HG02759 (cell line): ENCODE measurements at regions not wholly inside any gene's neighbourhood (a gene's known extent, or its start where the extent isn't known, plus 50 kb on each side); places are given as distances from the start of the nearest gene placed in this dataset.

ENCODE experiments used
- ATAC-seq: cut with Tn5 transposase; IDR thresholded peaks from one replicate; pipeline ENCODE4 v1.9.1; 2021; ENCODE audit warnings: mild to moderate bottlenecking, moderate library complexity; ENCODE audit not compliant: unreplicated experiment

DNA sequence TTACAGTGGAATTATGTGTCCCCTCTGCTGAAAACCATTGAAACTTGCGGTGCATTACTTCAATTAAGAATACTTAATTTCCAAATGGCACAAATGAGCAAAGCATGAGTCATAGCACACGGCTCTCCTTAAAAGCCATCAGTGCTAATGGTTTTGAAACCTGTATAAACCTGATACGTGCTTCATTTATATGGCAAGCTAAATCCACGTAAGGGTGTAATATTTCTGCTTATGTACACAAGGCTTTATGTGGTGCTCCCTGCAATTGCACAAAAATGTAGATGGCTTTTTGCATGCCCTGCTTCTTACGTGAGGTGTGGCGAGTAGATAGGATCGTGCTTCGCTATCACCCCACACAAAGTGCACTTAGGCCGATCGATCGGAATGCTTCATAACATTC is 840.9 kb downstream of the GALR1 start:
- ATAC-seq, result no peak

DNA sequence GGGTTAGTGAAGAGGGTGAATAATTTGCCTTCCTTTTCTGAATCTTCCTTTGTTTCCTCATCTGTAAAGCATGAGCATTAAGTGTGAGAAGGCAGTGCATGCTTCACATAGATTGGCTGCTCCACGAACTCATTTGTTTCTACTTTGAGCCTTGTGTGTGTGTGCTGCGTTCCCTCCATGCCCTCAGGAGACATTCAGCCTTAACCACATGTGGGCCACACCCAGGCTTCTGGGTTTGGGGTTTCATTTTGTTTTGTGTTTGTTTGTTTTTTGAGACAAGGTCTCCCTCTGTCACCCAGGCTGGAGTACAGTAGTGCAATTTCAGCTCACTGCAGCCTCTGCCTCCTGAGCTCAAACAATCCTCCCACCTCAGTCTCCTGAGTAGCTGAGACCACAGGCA is 843.3 kb downstream of the GALR1 start:
- no peak for ATAC-seq

DNA sequence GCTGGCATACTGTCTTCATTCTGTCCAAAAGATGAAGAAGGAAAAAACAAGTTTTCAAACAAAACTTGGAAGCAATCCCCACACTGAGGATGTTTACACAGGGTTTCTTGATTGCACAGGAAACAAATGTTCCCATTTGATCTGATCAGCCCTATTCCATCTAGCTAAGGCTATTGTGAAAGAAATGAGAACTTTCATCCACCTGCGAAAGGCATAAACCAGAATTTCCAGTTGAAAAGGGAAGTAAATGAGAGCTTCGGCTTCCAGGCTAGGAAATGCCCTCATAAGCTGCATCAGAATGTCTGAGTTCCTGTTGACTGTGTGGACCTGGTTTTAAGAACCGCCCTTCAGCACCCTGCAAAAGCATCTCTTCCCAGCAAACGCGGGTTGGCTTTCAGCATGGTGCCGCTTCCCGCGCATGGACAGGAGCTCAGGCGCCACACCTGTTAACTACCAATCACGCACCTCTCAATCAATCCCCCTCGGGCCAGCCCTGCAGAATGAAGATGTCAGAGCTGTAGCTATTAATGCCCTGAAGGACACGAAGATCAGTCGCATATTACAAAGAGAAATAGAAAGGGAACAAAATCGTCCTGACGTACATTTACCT is 850.4 kb downstream of the GALR1 start:
- ATAC-seq, result no peak

DNA sequence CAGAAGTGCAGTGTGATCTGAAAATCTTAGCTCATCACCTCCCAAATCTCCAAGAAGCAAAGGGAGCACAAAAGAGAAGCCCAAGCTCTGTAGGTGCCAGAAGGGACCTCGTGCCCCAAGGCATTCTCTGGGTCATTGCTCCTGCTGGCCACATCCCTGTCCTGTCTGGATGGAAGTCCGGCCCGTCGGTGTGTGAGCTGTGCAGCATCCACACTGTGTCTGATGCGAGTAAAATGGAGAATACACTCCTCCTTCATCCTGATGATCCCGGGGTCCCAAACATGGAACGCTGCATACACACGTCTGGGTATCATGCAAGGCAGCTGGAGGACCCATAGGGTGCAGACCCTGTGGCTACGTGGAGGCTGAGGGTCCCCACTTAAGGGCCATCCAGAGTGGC is 851.4 kb downstream of the GALR1 start:
- no peak for ATAC-seq

DNA sequence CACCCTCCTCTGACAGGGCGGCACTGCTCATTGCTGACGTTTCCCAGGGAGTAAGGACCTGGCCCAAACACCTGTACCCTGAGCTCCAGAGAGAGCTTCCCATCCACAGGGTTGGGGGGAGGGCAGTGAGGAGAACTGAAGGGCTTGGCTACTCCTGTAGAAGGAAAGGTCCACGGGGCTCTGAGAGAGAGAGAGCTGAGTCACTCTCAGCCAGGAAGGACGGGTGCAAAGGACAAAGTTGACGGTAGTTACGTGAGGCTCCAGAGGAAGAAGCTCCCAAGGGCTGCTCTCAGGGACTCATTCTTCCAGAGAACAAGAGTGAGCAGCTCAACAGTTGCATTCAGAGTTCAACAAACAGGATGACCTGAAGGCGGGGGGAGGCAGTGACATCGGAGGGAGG is 852.5 kb downstream of the GALR1 start:
- ATAC-seq, result no peak

DNA sequence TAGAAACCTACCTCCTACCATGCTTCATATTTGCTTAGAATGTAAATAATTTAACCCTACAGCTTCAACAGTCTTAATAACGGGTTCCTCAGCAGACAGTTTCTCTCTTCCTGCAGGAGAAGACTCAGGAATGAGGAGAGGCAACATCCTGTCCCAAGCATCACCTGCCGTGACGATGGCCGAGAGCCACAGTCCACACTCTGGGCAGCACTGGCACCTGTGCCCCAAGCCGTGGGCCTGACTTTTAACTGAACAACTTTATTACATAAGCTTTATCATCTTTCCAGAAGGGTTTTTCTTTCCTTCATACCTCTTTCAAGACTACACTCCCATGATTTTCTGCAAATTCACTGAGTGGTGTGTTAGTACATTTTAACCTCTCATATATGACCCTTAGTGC is 856.0 kb downstream of the GALR1 start:
- no peak for ATAC-seq

DNA sequence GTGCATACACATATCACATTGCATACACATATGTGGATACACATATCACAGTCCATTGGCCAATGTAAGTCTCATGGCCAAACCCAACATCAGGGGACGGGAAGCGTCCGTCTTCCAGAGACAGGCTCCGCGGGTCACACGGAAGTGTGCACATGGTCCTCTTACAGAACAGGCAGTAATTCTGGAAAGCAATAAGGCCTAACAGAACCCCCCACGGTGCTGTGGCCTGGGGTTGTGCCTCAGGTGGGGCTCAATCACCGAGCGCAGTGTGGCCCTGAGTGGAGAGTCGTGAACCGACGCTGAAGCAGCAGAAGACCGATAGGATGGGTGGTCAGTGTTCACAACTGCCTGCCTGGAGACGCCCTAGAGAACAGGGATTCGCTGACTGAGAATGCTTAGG is 857.3 kb downstream of the GALR1 start:
- ATAC-seq, result no peak

DNA sequence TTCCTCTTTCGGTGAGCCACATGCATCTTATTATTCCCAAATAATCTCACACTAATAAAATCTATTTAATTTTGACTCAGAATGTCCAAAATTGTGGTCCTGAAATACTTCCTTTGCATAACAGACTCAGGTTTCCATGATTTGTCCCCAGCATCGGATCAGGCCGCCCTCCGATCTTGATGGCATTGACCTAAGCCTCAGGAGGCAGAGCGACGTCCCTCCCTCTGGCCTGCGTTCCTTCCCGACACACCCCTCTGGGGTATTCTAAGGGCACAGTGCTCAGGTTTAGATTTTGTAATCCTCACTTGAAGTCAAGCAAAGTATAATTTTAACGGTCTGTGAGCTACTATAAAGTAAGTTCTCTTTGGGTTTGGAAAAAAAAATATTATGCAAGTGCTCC is 857.7 kb downstream of the GALR1 start:
- ATAC-seq, result no peak

DNA sequence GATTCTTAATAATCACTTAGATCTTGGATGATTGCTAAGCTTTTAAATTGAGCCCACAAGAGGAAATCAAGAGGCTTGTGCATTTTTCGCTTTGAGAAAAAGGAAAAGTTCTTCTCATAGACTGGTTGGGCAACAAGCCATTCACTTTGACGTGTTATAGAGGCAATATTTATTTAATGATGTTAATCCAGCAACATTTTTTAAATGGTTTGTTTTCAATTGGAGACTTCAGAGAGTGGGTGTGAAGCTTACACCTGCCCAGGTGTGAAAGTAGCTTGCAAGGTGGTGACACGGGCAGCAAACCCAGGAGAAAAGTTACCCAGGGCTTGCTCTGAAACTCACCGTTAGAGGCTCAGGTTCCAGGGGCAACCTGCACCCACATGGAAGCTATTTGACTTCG is 858.9 kb downstream of the GALR1 start:
- no peak for ATAC-seq

DNA sequence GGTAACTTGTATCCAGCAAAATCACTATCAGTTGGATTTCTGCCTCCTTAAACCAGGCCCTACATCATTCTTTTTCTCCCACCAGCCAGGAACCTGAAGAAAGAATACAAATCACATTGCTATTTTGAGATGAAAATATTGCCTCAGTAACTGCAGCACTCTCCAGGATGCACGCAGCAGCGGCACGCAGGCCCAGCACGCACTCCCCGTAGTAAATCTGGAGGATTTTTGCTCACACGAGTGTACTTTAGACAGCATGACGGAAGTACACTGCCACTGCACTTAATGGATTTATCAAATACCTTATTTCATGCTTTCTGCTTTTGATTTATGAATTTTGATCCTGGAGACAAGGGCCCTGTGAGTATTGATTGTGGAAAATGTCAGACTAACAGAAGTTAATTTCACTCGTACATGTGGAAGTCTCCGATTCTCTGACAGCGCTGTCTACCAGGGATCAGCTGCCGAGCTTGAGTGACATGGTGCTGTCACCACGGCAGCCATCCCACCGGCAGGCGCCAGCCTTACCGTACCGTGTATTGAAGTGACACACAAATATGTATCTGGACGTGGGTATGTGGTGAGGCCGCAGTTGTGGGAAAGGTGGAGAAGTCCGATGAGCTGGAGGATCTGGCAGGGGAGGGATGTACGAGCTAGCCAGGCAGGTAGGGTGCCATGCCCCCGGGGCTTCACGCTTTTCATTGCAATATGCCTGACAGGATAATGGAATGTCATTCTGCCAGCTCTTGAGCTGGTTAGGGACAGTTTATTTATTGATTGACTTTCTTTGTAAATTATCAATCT is 863.7 kb downstream of the GALR1 start:
- ATAC-seq, result no peak

DNA sequence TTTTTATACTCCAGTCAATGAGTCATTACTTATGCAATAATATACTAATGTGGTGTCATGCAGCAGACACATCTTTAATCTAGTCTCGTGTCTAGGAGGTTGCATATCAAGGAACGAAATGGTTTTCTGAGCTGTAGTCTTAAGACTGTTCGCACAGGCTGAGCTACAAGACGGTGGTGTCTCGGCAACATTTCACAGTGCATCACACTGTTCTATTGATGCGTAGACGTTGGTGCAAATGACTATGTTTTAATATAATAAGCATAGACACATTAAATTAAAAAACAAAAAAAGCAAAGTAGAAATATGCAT is 864.2 kb downstream of the GALR1 start:
- no peak for ATAC-seq

DNA sequence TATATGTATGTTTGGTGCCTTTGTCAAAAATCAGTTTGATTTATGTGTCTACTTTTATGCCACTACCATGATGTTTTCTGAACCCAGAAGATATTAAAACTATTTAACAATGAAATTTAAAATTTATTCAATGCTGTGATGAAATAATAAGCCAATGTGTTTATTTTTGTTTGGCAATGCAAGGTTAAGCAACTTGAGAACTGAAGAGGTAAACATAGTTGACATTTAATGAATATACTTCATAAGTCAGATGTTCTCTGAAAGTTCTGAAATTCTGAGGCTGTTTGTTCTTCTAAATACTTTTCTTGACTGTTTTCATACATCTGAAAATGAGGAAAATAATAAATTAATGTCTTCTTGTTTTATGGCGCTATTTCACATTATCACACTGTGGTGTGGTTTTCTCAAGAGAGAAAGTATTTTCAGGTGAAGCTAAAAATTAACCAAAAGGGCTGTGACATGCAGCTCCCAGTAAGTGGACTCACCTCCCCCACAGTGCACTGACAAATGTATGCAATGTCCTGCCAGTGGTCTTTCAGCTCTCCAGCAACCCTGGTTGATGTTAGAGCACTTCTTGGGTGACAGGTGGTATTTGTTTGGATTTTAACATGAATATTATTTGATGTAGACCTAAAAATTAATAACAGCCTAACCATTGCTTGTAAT is 863.6 kb upstream of the SALL3 start:
- no peak for ATAC-seq

DNA sequence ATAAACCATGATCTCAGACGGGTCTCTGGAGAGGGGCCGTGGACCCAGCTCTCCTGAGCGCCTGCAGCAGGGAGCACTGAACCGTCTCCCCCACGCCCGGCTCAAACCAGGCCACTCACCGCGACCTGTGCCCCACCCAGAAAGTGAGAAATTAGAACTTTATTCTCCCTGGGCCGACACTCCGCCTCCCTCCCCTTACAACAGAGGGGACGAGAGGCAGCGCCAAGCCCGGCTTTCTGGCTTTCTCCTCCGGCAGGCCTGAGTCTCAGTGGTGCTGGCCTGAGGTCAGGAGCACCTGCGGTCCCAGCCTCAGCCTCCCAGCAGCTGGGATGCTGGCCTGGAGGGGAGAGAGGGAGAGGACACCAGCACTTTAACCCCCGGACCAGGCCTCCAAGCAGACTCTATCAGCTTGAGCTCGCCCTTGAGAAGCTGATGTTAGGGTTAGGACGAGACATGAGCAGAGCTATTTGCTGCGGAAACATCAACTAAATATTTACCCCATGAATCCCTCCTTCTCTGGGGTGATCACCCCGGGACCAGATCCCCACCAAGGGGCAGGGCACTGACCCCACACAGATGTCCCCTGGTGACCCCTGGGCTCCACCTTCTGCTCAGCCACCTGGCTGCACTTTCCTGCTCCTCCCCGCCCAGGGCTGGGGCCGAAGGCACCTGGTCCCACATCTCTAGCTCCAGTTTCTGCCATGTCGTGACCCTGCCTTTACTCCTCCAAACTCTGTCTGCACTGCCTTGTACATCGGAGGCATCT is 856.3 kb upstream of the SALL3 start:
- no peak for ATAC-seq

DNA sequence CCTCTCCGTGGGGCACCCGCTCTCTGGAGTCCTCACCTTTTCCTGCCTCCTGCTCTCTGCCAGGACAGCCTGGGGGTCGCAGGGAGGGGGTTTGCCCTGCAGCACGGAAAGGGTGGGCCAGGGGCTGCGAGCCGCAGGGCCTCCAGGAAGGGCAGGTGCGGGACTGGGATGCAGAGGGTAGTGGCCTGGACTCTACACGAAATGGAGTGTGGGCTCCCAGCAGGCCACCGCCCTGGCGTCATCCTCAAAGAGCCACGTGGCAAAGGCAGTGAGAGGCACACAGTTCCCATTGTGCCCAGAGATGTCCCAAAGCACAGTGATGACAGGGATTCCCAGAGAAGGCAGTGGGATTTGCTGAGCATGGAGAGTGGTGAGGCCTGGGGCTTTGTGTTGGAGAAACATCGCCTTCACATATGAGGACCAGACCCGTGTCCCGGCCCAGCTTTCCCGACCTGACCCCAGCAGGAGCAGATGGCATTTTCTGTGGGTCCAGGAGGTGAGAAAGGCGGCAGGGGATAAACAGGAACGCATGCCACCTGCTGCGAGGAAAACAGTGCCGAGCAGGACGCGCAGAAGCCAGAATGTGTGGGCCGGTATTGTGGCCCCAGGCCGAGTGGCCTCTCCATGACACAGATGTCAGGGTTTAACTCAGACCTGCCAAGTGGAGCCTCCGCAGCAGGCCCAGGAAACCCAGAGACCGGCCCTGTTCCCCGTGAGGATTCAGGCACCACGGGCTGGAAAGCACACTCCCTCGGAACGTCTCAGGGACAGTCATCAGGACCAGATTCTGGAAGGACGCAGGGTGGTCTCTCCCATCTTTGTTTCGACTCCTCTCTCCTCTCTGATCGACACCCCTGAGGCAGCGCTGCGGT is 855.5 kb upstream of the SALL3 start:
- ATAC-seq, result no peak

DNA sequence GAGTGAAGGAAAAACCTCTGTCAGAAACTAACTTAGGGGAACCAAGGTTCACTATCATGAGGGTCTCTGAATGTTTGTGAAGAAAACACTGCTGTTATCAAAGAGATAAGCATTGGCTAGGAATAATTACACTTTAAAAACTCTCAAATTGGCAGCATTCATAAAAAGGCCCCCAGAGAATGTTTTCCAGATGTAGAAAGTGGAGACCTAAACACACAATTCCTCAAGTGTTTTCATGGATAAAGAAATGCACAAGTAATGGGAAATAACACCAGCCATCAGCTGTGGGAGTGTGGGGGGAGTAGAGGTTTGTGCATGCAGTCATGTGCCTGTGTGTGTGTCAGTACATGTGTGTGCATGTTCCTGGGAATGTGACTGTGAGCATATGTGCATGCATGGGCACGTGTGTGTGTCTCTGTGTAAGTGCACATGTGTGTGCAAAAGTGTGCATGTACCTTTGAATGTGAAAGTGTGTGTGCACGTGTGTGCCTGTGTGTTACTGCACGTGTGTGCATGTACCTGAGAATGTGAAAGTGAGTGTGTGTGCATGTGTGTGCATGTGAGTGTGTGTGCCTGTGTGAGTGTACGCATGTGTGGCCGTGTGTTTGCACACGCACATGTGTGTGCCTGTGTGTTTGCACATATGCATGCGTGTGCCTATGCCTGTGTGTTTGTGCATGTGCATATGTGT is 854.3 kb upstream of the SALL3 start:
- no peak for ATAC-seq

DNA sequence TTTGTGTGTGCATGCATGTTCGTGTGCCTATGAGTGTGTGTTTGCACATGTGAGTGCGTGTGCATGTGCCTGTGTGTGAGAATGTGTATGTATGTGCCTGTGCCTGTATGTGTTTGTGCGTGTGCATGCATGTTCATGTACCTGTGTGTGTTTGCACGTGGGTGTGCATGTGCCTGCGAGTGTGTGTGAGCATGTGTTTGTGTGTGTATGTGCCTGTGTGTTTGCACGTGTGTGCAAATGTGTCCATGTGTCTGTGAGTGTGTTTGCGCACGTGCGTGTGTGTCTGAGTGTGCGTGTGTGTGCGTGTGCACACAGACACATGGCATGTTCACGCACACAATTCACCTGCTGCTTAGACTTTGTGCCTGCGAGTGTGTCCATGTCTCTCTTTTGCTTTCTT is 853.5 kb upstream of the SALL3 start:
- no peak for ATAC-seq

DNA sequence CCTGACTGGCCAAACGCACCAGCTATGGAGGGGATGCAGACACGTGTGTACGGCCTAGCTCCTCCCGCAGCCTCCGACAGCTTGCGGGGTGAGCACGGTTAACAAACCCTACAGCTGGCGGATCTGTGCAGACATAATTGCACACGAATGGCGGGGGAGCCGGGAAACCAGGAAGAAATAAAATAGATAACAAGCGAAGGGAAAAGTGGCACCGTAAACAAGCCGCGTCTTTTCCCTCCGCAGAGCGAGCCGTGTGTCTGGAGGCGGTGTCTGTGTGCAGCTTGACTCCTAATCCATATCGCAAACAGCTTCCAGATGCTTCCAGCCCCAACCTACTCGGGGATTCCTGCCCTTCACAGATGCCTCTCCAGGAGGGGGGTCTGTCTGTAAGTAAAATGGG is 853.1 kb upstream of the SALL3 start:
- ATAC-seq, result no peak

DNA sequence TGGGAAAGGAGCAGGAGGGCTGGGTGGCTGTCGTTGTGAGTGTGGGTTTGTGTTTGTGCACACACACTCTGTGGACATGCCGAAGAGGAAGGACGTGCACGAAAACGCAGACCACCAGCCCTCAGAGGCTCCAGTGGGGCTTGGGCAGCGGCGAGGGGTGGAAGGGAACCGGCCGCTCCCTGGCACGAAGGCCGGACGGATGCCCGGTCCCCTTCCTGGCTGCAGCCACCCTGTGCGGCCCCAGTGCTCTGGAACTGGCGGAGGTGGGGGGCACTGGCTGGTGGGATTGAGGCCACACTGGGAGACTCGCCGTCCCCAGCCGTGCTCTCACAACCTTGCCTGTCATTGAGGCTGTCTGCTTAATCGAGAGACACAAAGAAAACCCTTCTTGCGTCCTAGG is 852.6 kb upstream of the SALL3 start:
- no peak for ATAC-seq

DNA sequence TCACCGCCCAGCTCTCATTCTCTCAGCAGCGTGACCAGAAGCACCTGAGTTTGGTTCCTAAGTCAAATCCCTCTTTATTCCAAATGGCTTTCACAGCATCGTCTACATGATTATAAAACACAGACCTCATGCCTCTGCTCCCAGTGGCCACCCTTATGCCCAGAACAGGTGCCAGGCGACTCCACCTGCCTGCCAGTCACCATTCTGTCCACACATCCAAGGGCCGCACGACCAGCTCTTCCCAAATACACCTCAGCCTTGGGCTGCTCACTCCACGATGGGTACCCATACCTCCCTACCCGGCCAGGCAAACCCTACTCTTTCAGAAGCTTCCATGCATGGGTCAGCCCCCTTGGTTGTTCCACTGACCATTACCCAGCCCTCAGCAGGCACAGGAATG is 851.6 kb upstream of the SALL3 start:
- no peak for ATAC-seq

DNA sequence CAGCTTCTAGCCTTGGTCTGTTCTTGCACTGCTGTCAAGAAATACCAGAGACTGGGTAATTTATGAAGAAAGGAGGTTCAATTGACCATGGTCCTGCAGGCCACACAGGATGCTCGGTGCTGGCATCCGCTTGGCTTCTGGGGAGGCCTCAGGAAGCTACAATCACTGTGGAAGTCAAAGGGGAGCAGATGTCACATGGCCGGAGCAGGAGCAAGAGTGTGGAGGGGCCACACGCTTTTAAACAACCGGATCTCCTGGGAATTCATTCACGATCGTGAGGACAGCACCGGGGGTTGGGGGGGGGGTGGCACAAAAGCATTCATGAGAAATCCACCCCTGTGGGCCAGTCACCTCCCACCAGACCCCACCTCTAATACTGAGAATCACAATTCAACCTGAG is 850.4 kb upstream of the SALL3 start:
- no peak for ATAC-seq
